Ecto neural progenitor cell (in vitro differentiated cells): ENCODE measurements at regions not wholly inside any gene's neighbourhood (a gene's known extent, or its start where the extent isn't known, plus 50 kb on each side); places are given as distances from the start of the nearest gene placed in this dataset.
"Not testable (repeated sequence)": the region's sequence is repeated elsewhere in the genome, so short reads cannot be mapped to it uniquely, and the experiment has no call there.

ENCODE experiments used
- DNase-seq: peaks from one replicate; pipeline ENCODE4 v3.0.0-alpha.2; 2018; ENCODE audit warnings: low spot score

GRCh38 chr2:195151711-195152110 lies 505.3 kb upstream of the SLC39A10 start:
- no peak for DNase-seq

GRCh38 chr2:195150819-195151218 lies 506.2 kb upstream of the SLC39A10 start:
- no peak for DNase-seq

GRCh38 chr2:195148004-195148403 lies 509.0 kb upstream of the SLC39A10 start:
- DNase-seq = no peak

GRCh38 chr2:195146761-195147541 lies 510.1 kb upstream of the SLC39A10 start:
- DNase-seq = no peak

- DNase-seq = no peak
These were observed 518.6 kb upstream of the SLC39A10 start for GRCh38 chr2:195138435-195138834.

- not testable (repeated sequence) for DNase-seq
These were observed 531.1 kb upstream of the SLC39A10 start for GRCh38 chr2:195125889-195126288.

GRCh38 chr2:195124391-195125079 lies 532.5 kb upstream of the SLC39A10 start:
- DNase-seq = no peak

- DNase-seq = no peak
These were observed 534.4 kb upstream of the SLC39A10 start for GRCh38 chr2:195122653-195123052.

- no peak for DNase-seq
These were observed 535.7 kb upstream of the SLC39A10 start for GRCh38 chr2:195121341-195121740.

GRCh38 chr2:195119231-195119630 lies 537.8 kb upstream of the SLC39A10 start:
- DNase-seq = no peak

GRCh38 chr2:195118276-195118675 lies 538.8 kb upstream of the SLC39A10 start:
- DNase-seq = no peak

GRCh38 chr2:195117011-195117410 lies 540.0 kb upstream of the SLC39A10 start:
- no peak for DNase-seq

- DNase-seq = no peak
These were observed 541.3 kb upstream of the SLC39A10 start for GRCh38 chr2:195115738-195116137.

- DNase-seq = no peak
These were observed 548.8 kb upstream of the SLC39A10 start for GRCh38 chr2:195108182-195108581.

GRCh38 chr2:195106681-195107380 lies 550.2 kb upstream of the SLC39A10 start:
- DNase-seq = no peak

- DNase-seq = no peak
These were observed 551.4 kb upstream of the SLC39A10 start for GRCh38 chr2:195105581-195105980.

- no peak for DNase-seq
These were observed 562.7 kb upstream of the SLC39A10 start for GRCh38 chr2:195094330-195094729.

GRCh38 chr2:195092341-195092740 lies 564.7 kb upstream of the SLC39A10 start:
- DNase-seq = no peak

GRCh38 chr2:195072806-195073205 lies 584.2 kb upstream of the SLC39A10 start:
- peak; percentile 44 for DNase-seq

GRCh38 chr2:195057001-195057400 lies 600.0 kb upstream of the SLC39A10 start:
- DNase-seq = no peak

- DNase-seq = no peak
These were observed 601.0 kb upstream of the SLC39A10 start for GRCh38 chr2:195055996-195056395.

GRCh38 chr2:195051401-195051800 lies 605.6 kb upstream of the SLC39A10 start:
- DNase-seq = no peak
